A673 (cell line): ENCODE measurements at regions not wholly inside any gene's neighbourhood (a gene's known extent, or its start where the extent isn't known, plus 50 kb on each side); places are given as distances from the start of the nearest gene placed in this dataset.

Experiments
- BruUV-seq: library from RNA; stranded (reverse); fragments of 400-500 nt; replicated peaks from 2 replicates; lab custom pipeline; 2021; lab: Mats Ljungman, UMichigan
- CTCF ChIA-PET: fragments of 300-600 bp; sonication (Branson Sonifier 250); formaldehyde crosslinking; loops from one replicate; lab custom pipeline; 2022; ENCODE audit warnings: antibody characterized with exemption; lab: Charles Lee
- POLR2A ChIA-PET: fragments of 300-600 bp; sonication (Branson Sonifier 250); formaldehyde crosslinking; loops from one replicate; lab custom pipeline; 2022; ENCODE audit warnings: antibody characterized with exemption; ENCODE audit not compliant: low non-redundant PET; lab: Charles Lee
- DNase-seq: peaks from one replicate; pipeline ENCODE4 v3.0.0-alpha.2; 2015; ENCODE audit warnings: low spot score
- H3K27ac ChIP-seq: fragments of 200-600 bp; sonication (generic); 2 replicates; pipeline ENCODE4 v1.5.1; 2016; ENCODE audit warnings: mixed run types, low read depth, mild to moderate bottlenecking, mixed read lengths, antibody characterized with exemption, low read length; ENCODE audit not compliant: poor library complexity, severe bottlenecking
- H3K27me3 ChIP-seq: fragments of 200-600 bp; sonication (generic); replicated peaks from 2 replicates; pipeline ENCODE4 v1.6.1; 2017; ENCODE audit warnings: mixed run types, low read depth, mild to moderate bottlenecking, mixed read lengths, antibody characterized with exemption, low read length; ENCODE audit not compliant: insufficient read depth, poor library complexity
- H3K36me3 ChIP-seq: fragments of 200-600 bp; sonication (generic); 2 replicates; pipeline ENCODE4 v1.6.1; 2016; ENCODE audit warnings: mixed run types, mild to moderate bottlenecking, mixed read lengths, antibody characterized with exemption, low read length; ENCODE audit not compliant: insufficient read depth, poor library complexity, severe bottlenecking
- H3K4me1 ChIP-seq: fragments of 200-600 bp; sonication (generic); 2 replicates; pipeline ENCODE4 v1.6.1; 2017; ENCODE audit warnings: mixed run types, mild to moderate bottlenecking, mixed read lengths, antibody characterized with exemption, low read length; ENCODE audit not compliant: insufficient read depth, poor library complexity, severe bottlenecking
- H3K4me3 ChIP-seq: fragments of 200-600 bp; sonication (generic); 2 replicates; pipeline ENCODE4 v1.5.1; 2016; ENCODE audit warnings: low read depth, mixed run types, mild to moderate bottlenecking, mixed read lengths, low read length; ENCODE audit not compliant: poor library complexity, severe bottlenecking
- H3K9me3 ChIP-seq: fragments of 200-600 bp; sonication (generic); 2 replicates; pipeline ENCODE4 v1.6.1; 2016; ENCODE audit warnings: mixed run types, low read depth, mild to moderate bottlenecking, mixed read lengths, antibody characterized with exemption, low read length; ENCODE audit not compliant: poor library complexity, severe bottlenecking
- CTCF ChIP-seq: fragments of 300-800, 200-600 bp; sonication (generic); conservative IDR thresholded peaks from 2 replicates; pipeline ENCODE4 v1.5.1; 2017; ENCODE audit warnings: low read depth, mild to moderate bottlenecking, antibody characterized with exemption, low read length, moderate library complexity, mixed read lengths
- EZH2 ChIP-seq: fragments of 200-600 bp; sonication (generic); IDR thresholded peaks from 2 replicates; pipeline ENCODE4 v1.6.1; 2017; ENCODE audit warnings: borderline replicate concordance, low read depth, mild to moderate bottlenecking, mixed read lengths, antibody characterized with exemption, low read length; ENCODE audit not compliant: poor library complexity, severe bottlenecking
- intact Hi-C: fragments of 100-400 bp; cut with micrococcal nuclease; formaldehyde crosslinking; loops from one replicate; pipeline ENCODE4 v1.10.0; 2022; ENCODE audit not compliant: unreplicated experiment

DNA sequence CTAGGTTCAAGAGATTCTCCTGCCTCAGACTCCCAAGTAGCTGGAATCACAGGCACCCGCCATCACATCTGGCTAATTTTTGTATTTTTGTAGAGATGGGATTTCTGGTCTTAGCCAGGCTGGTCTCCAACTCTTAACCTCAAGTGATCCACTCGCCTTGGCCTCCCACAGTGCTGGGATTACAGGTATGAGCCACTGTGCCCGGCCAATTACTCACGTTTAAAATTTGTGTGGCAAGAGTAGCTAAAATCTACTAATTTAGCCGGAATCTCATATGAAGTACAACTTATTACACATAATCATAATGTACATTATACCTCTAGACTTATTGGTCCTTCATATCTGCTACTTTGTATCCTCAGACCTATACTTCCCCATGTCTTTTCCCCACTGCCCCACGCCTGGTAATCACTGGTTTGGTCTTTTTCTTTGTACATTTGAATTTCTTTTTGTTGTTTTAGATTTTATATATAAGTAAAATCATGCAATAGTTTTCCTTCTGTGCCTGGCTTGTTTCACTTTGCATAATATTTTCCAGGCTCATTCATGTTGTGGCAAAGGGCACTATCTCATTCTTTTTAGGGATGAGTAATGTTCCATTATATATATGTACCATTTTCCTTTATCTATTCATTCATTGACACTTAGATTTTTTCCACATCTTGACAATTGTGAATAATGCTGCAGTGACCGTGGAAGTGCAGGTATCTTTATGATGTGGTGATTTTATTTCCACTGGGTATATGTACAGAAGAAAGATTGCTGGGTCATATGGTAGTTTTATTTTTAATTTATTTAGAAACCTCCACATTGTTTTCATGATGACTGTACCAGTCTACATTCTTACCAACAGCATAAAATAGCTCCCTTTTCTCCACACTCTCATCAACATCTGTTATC, 605.0 kb upstream of the CBLB start:
- Histone ChIP-seq H3K27me3 (no peaks in the 10 kb centered on the region), H3K36me3 (no peaks in the 10 kb centered on the region), H3K27ac (no peak overlapping the region), H3K4me1 (no peaks in the 10 kb centered on the region), H3K9me3 (peaks cover 5% of the 10 kb centered on the region), H3K4me3 (no peak overlapping the region)
- BruUV-seq: no TSS peak
- TF ChIP-seq CTCF (no peak), EZH2 (no peak)
- no peak for DNase-seq
- ChIA-PET POLR2A (no interaction called here), CTCF (no interaction called here)
- intact Hi-C loops: no loop called here

GRCh38 chr3:106482451-106482850, 613.6 kb upstream of the CBLB start:
- peak; percentile 28 for DNase-seq
- no peak for TF ChIP-seq EZH2
- Histone ChIP-seq H3K4me3 (no peak overlapping the region), H3K9me3 (peaks cover 14% of the 10 kb centered on the region), H3K27me3 (no peaks in the 10 kb centered on the region), H3K4me1 (peaks cover 31% of the 10 kb centered on the region), H3K36me3 (no peaks in the 10 kb centered on the region), H3K27ac (no peak overlapping the region)
- BruUV-seq: no TSS peak
- ChIA-PET CTCF (no interaction called here), POLR2A (no interaction called here)
- intact Hi-C loops: no loop called here

DNA sequence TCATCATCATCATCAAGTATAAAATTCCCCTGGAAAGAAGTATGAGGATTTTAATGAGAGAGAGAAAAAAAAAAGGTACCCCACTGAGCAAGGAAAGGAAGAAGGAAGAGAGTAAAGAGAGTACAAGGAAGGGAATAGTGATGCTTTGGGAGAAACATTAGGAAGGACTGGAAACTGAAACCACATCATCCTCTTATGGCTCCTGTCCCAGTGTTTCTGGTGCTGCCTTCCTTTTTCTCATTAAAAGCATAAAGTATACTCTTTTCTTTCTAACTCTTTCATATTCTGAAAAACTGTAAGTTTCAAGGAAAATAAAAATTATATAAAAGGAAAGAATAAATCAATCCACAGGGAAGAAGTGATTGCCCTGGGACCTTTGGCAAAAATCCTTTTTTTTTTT, 616.4 kb upstream of the CBLB start:
- BruUV-seq: no TSS peak
- Histone ChIP-seq H3K27me3 (no peaks in the 10 kb centered on the region), H3K9me3 (no peaks in the 10 kb centered on the region), H3K4me3 (no peak overlapping the region), H3K4me1 (peaks cover 31% of the 10 kb centered on the region), H3K27ac (peak overlapping the region; percentile 37), H3K36me3 (no peaks in the 10 kb centered on the region)
- peak; percentile 30 for DNase-seq
- ChIA-PET POLR2A (no interaction called here), CTCF (no interaction called here)
- no peak for TF ChIP-seq CTCF
- TF ChIP-seq EZH2: no peak
- intact Hi-C loops: no loop called here
